GM12874 (cell line): ENCODE measurements at regions not wholly inside any gene's neighbourhood (a gene's known extent, or its start where the extent isn't known, plus 50 kb on each side); places are given as distances from the start of the nearest gene placed in this dataset.

Experiments
- TF ChIP-seq, protein P1 (sequence below): IDR thresholded peaks from 2 replicates; pipeline ENCODE4 v1.5.1; 2011; ENCODE audit warnings: low read depth, mild to moderate bottlenecking, control low read depth, low read length, moderate library complexity; ENCODE audit not compliant: insufficient read depth

DNA sequence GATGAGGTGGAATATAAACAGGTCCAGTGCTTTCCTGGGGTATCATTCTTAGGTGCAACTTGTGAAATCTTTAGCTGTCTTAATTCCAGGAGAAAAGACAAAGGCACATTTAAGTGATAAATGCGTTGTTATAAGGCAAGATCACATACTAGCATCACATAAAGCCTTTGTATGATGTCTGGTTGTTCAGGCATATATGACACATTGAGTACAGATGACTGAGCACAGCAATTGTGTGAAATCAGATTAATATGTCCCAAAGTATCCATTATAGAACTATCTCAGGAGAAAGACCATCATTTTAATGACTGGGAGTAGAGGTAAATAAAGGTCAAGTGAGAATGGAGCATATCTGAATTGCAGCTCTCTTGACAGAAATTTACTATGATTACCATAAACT, 205.1 kb downstream of the PTGER3 start:
- TF ChIP-seq, protein P1, sequence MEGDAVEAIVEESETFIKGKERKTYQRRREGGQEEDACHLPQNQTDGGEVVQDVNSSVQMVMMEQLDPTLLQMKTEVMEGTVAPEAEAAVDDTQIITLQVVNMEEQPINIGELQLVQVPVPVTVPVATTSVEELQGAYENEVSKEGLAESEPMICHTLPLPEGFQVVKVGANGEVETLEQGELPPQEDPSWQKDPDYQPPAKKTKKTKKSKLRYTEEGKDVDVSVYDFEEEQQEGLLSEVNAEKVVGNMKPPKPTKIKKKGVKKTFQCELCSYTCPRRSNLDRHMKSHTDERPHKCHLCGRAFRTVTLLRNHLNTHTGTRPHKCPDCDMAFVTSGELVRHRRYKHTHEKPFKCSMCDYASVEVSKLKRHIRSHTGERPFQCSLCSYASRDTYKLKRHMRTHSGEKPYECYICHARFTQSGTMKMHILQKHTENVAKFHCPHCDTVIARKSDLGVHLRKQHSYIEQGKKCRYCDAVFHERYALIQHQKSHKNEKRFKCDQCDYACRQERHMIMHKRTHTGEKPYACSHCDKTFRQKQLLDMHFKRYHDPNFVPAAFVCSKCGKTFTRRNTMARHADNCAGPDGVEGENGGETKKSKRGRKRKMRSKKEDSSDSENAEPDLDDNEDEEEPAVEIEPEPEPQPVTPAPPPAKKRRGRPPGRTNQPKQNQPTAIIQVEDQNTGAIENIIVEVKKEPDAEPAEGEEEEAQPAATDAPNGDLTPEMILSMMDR, result no peak

GRCh38 chr1:70843452-70843851, 204.2 kb downstream of the PTGER3 start:
- TF ChIP-seq, protein P1, result no peak

- TF ChIP-seq, protein P1, result no peak
Observed at GRCh38 chr1:70847013-70847412, 200.6 kb downstream of the PTGER3 start.

DNA sequence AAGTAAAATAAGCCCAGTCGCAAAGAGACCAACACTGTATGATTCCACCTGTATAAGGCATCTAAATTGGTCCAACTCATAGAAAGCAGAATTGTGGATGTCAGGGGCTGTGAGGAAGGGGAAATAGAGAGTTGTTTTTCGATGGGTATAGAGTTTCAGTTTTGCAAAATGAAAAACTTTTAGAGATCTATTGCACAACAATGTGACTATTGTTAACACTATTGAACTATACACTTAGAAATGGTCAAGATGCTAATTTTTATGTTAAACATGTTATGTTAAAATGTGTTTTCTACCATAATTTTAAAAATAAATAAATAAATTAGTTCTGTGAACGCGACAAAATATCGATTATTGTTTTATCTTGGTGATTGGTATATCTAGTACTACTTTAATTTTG, 192.4 kb downstream of the PTGER3 start:
- TF ChIP-seq, protein P1, result no peak

GRCh38 chr1:70856201-70856600, 191.4 kb downstream of the PTGER3 start:
- TF ChIP-seq, protein P1, result no peak

- TF ChIP-seq, protein P1, result no peak
Observed at GRCh38 chr1:70863239-70863638, 184.4 kb downstream of the PTGER3 start.

DNA sequence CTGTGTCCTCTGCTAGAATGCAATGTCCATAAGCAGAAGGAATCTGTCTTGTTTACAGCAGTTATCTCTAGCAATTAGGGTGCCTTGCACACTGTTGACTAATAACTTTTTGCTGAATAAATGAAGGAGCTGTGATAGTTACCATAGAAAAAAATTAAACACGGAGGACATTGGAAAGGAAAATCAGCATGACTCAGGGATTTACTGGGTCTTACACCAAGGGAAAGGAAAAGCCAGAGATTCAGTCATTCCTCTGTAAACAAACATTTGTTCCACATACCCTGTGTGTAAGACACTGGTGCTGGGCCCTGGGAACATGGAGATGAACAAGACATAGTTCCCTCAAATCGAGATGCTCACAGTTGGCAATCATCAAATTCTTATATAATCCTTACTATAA, 183.3 kb downstream of the PTGER3 start:
- TF ChIP-seq, protein P1, result no peak
